GM23338 (cell line): ENCODE measurements at regions not wholly inside any gene's neighbourhood (a gene's known extent, or its start where the extent isn't known, plus 50 kb on each side); places are given as distances from the start of the nearest gene placed in this dataset.

Experiments used
- CTCF ChIP-seq, 2 experiments: fragments of 200-600 bp in 1 of 2; sonication (generic) in 1 of 2; conservative IDR thresholded peaks; 2 replicates each; pipeline versions ENCODE4 v1.5.1 to v1.6.1; 2016 to 2017; ENCODE audit warnings: antibody characterized with exemption in 2 of 2, low read depth in 2 of 2, mild to moderate bottlenecking in 2 of 2, moderate library complexity in 1 of 2
- EZH2 ChIP-seq: fragments of 200-600 bp; sonication (generic); IDR thresholded peaks from one replicate; pipeline ENCODE4 v1.8.0; 2017; ENCODE audit warnings: antibody characterized with exemption, mild to moderate bottlenecking, low read depth; ENCODE audit not compliant: unreplicated experiment
- NANOG ChIP-seq: IDR thresholded peaks from 2 replicates; pipeline ENCODE4 v1.6.1; 2016; ENCODE audit warnings: antibody characterized with exemption, borderline replicate concordance

- no peak for TF ChIP-seq CTCF (conservative IDR thresholded peaks at IDR 0.05; ENCODE audit: low read depth in 2 of 2)
- TF ChIP-seq EZH2 = no peak
- TF ChIP-seq NANOG = no peak
Measured at GRCh38 chr22:44423556-44424358, 74.3 kb downstream of the RTL6 start.
